ENCODE measurements at regions not wholly inside any gene's neighbourhood (a gene's known extent, or its start where the extent isn't known, plus 50 kb on each side); places are given as distances from the start of the nearest gene placed in this dataset.

GRCh38 chr2:106978647-106979046 lies 92.7 kb upstream of the ST6GAL2 start:
- TF ChIP-seq POLR2AphosphoS5 (IDR thresholded peaks at IDR 0.05; ENCODE audit: low read depth, low read length): no peak
- TF ChIP-seq TAF1 (IDR thresholded peaks at IDR 0.05; ENCODE audit: borderline replicate concordance, insufficient read depth, low read length): no peak
- TF ChIP-seq, protein P1, sequence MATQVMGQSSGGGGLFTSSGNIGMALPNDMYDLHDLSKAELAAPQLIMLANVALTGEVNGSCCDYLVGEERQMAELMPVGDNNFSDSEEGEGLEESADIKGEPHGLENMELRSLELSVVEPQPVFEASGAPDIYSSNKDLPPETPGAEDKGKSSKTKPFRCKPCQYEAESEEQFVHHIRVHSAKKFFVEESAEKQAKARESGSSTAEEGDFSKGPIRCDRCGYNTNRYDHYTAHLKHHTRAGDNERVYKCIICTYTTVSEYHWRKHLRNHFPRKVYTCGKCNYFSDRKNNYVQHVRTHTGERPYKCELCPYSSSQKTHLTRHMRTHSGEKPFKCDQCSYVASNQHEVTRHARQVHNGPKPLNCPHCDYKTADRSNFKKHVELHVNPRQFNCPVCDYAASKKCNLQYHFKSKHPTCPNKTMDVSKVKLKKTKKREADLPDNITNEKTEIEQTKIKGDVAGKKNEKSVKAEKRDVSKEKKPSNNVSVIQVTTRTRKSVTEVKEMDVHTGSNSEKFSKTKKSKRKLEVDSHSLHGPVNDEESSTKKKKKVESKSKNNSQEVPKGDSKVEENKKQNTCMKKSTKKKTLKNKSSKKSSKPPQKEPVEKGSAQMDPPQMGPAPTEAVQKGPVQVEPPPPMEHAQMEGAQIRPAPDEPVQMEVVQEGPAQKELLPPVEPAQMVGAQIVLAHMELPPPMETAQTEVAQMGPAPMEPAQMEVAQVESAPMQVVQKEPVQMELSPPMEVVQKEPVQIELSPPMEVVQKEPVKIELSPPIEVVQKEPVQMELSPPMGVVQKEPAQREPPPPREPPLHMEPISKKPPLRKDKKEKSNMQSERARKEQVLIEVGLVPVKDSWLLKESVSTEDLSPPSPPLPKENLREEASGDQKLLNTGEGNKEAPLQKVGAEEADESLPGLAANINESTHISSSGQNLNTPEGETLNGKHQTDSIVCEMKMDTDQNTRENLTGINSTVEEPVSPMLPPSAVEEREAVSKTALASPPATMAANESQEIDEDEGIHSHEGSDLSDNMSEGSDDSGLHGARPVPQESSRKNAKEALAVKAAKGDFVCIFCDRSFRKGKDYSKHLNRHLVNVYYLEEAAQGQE (IDR thresholded peaks at IDR 0.05; ENCODE audit: insufficient read depth in 1 of 2, low read depth in 2 of 2, low read length in 2 of 2): no peak
- no peak for TF ChIP-seq SIN3A (IDR thresholded peaks at IDR 0.05; ENCODE audit: borderline replicate concordance, insufficient read depth, low read length)
